SU-DHL-6 (cell line): ENCODE measurements at regions not wholly inside any gene's neighbourhood (a gene's known extent, or its start where the extent isn't known, plus 50 kb on each side); places are given as distances from the start of the nearest gene placed in this dataset.

ENCODE experiments used
- H2AFZ ChIP-seq: fragments of 200-600 bp; sonication (generic); 2 replicates; pipeline ENCODE4 v1.6.1; 2014; ENCODE audit warnings: low read depth, mild to moderate bottlenecking, moderate library complexity, mixed read lengths, antibody characterized with exemption, low read length; ENCODE audit not compliant: severe bottlenecking
- H3F3A ChIP-seq: fragments of 200-600 bp; shearing (Covaris generic); 2 replicates; pipeline ENCODE4 v1.6.0; 2016; ENCODE audit warnings: antibody characterized with exemption, mild to moderate bottlenecking; ENCODE audit not compliant: insufficient read depth
- H3K27ac ChIP-seq: fragments of 200-600 bp; sonication (generic); 2 replicates; pipeline ENCODE4 v1.5.1; 2016; ENCODE audit warnings: low read depth, mild to moderate bottlenecking, low read length, moderate library complexity, mixed read lengths
- H3K27me3 ChIP-seq: fragments of 200-600 bp; sonication (generic), shearing (Covaris generic); 2 replicates; pipeline ENCODE4 v1.6.0; 2014; ENCODE audit warnings: mild to moderate bottlenecking, low read length
- H3K36me3 ChIP-seq: fragments of 200-600 bp; sonication (generic); 2 replicates; pipeline ENCODE4 v1.6.1; 2014; ENCODE audit warnings: mild to moderate bottlenecking, low read length, mixed read lengths
- H3K4me2 ChIP-seq: fragments of 300-600, 200-600 bp; shearing (Covaris generic), sonication (generic); 2 replicates; pipeline ENCODE4 v1.6.0; 2014; ENCODE audit warnings: low read length, low read depth, mild to moderate bottlenecking; ENCODE audit not compliant: poor library complexity, severe bottlenecking
- H3K4me3 ChIP-seq: fragments of 200-600 bp; sonication (generic); 2 replicates; pipeline ENCODE4 v1.5.1; 2014; ENCODE audit warnings: antibody characterized with exemption, low read length, mild to moderate bottlenecking, mixed read lengths; ENCODE audit not compliant: insufficient read depth, poor library complexity, severe bottlenecking
- H3K79me2 ChIP-seq: fragments of 200-600 bp; sonication (generic); 2 replicates; pipeline ENCODE4 v1.6.1; 2014; ENCODE audit warnings: mild to moderate bottlenecking, low read length, moderate library complexity; ENCODE audit not compliant: insufficient read depth
- H3K9ac ChIP-seq: fragments of 200-600 bp; sonication (generic); 2 replicates; pipeline ENCODE4 v1.7.0; 2014; ENCODE audit warnings: mild to moderate bottlenecking, low read length
- H3K9me2 ChIP-seq: fragments of 200-600 bp; sonication (generic); replicated peaks from 2 replicates; pipeline ENCODE4 v1.6.1; 2014; ENCODE audit warnings: low read length; ENCODE audit not compliant: insufficient read depth
- H3K9me3 ChIP-seq: fragments of 200-600 bp; sonication (generic); 2 replicates; pipeline ENCODE4 v1.6.1; 2014; ENCODE audit warnings: low read length, mixed read lengths; ENCODE audit not compliant: insufficient read depth
- H4K20me1 ChIP-seq: fragments of 200-600 bp; sonication (generic); 2 replicates; pipeline ENCODE4 v1.6.1; 2014; ENCODE audit warnings: low read depth, mild to moderate bottlenecking, antibody characterized with exemption, low read length, moderate library complexity, mixed read lengths
- CTCF ChIP-seq: fragments of 200-600 bp; sonication (generic); IDR thresholded peaks from one replicate; pipeline ENCODE4 v1.5.1; 2017; ENCODE audit warnings: antibody characterized with exemption, mild to moderate bottlenecking, low read length, moderate library complexity; ENCODE audit not compliant: insufficient read depth, poor library complexity, severe bottlenecking
- EZH2phosphoT487 ChIP-seq: fragments of 200-600 bp; sonication (generic), shearing (Covaris generic); conservative IDR thresholded peaks from 2 replicates; pipeline ENCODE4 v1.6.1; 2018; ENCODE audit warnings: mild to moderate bottlenecking, antibody characterized with exemption, low read length, moderate library complexity, mixed read lengths

- Histone ChIP-seq H3K79me2 (no peaks in the 10 kb centered on the region), H3K4me2 (no peak overlapping the region), H4K20me1 (no peaks in the 10 kb centered on the region), H3K9ac (no peak overlapping the region), H3K27ac (no peak overlapping the region), H3F3A (no peaks in the 10 kb centered on the region), H3K27me3 (no peaks in the 10 kb centered on the region), H3K36me3 (no peaks in the 10 kb centered on the region), H3K9me2 (no peaks in the 10 kb centered on the region), H3K9me3 (no peaks in the 10 kb centered on the region), H3K4me3 (no peak overlapping the region), H2AFZ (no peak overlapping the region)
- TF ChIP-seq EZH2phosphoT487 (no peak), CTCF (no peak)
Observed at GRCh38 chr3:59126446-59126845, 76.6 kb upstream of the CFAP20DC start.

- TF ChIP-seq EZH2phosphoT487 (no peak), CTCF (no peak)
- Histone ChIP-seq H3K9me2 (no peaks in the 10 kb centered on the region), H3K9me3 (no peaks in the 10 kb centered on the region), H3K9ac (no peak overlapping the region), H4K20me1 (no peaks in the 10 kb centered on the region), H2AFZ (no peak overlapping the region), H3K79me2 (no peaks in the 10 kb centered on the region), H3K27me3 (no peaks in the 10 kb centered on the region), H3K4me3 (no peak overlapping the region), H3K4me2 (no peak overlapping the region), H3K36me3 (no peaks in the 10 kb centered on the region), H3K27ac (no peak overlapping the region), H3F3A (no peaks in the 10 kb centered on the region)
Observed at GRCh38 chr3:59121346-59122144, 71.7 kb upstream of the CFAP20DC start.

- Histone ChIP-seq H3F3A (no peaks in the 10 kb centered on the region), H3K9ac (no peak overlapping the region), H2AFZ (no peak overlapping the region), H3K9me3 (no peaks in the 10 kb centered on the region), H3K27ac (no peak overlapping the region), H3K27me3 (no peaks in the 10 kb centered on the region), H3K4me3 (no peak overlapping the region), H4K20me1 (no peaks in the 10 kb centered on the region), H3K36me3 (no peaks in the 10 kb centered on the region), H3K4me2 (no peak overlapping the region), H3K9me2 (no peaks in the 10 kb centered on the region), H3K79me2 (no peaks in the 10 kb centered on the region)
- TF ChIP-seq CTCF, result no peak
Observed at GRCh38 chr3:59118928-59119327, 69.1 kb upstream of the CFAP20DC start.
